ENCODE measurements at regions not wholly inside any gene's neighbourhood (a gene's known extent, or its start where the extent isn't known, plus 50 kb on each side); places are given as distances from the start of the nearest gene placed in this dataset.

GRCh38 chr12:28681980-28682379, 467.1 kb upstream of the FAR2 start:
- TF ChIP-seq, protein P1, sequence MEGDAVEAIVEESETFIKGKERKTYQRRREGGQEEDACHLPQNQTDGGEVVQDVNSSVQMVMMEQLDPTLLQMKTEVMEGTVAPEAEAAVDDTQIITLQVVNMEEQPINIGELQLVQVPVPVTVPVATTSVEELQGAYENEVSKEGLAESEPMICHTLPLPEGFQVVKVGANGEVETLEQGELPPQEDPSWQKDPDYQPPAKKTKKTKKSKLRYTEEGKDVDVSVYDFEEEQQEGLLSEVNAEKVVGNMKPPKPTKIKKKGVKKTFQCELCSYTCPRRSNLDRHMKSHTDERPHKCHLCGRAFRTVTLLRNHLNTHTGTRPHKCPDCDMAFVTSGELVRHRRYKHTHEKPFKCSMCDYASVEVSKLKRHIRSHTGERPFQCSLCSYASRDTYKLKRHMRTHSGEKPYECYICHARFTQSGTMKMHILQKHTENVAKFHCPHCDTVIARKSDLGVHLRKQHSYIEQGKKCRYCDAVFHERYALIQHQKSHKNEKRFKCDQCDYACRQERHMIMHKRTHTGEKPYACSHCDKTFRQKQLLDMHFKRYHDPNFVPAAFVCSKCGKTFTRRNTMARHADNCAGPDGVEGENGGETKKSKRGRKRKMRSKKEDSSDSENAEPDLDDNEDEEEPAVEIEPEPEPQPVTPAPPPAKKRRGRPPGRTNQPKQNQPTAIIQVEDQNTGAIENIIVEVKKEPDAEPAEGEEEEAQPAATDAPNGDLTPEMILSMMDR (IDR thresholded peaks at IDR 0.05), result no peak

GRCh38 chr12:28683366-28683765, 465.7 kb upstream of the FAR2 start:
- Histone ChIP-seq H3K4me3 (no peak overlapping the region), H3K27ac (no peak overlapping the region)
- TF ChIP-seq, protein P1 (IDR thresholded peaks at IDR 0.05), result no peak
- DNase-seq (ENCODE audit: low spot score), result no peak

More at GRCh38 chr12:28681980-28682379, 467.1 kb upstream of the FAR2 start:
- H3K27ac ChIP-seq, result no peak overlapping the region
- no peak for DNase-seq (ENCODE audit: low spot score)
- H3K4me3 ChIP-seq, result no peak overlapping the region

GRCh38 chr12:28689398-28690175, 459.5 kb upstream of the FAR2 start:
- H3K4me3 ChIP-seq, result no peak overlapping the region
- no peak overlapping the region for H3K27ac ChIP-seq
- DNase-seq (ENCODE audit: low spot score), result no peak
- TF ChIP-seq, protein P1 (IDR thresholded peaks at IDR 0.05), result no peak

- no peak overlapping the region for H3K4me3 ChIP-seq
- no peak overlapping the region for H3K27ac ChIP-seq
- no peak for DNase-seq (ENCODE audit: low spot score)
- TF ChIP-seq, protein P1 (IDR thresholded peaks at IDR 0.05), result no peak
Measured at GRCh38 chr12:28693565-28694219, 455.4 kb upstream of the FAR2 start.

- DNase-seq (ENCODE audit: low spot score), result no peak
- TF ChIP-seq, protein P1 (IDR thresholded peaks at IDR 0.05), result no peak
- H3K27ac ChIP-seq, result no peak overlapping the region
- no peak overlapping the region for H3K4me3 ChIP-seq
Measured at GRCh38 chr12:28698553-28698952, 450.5 kb upstream of the FAR2 start.

- no peak overlapping the region for H3K27ac ChIP-seq
Measured at GRCh38 chr12:28699029-28699428, 450.0 kb upstream of the FAR2 start.

More at GRCh38 chr12:28699029-28699428, 450.0 kb upstream of the FAR2 start:
- H3K4me3 ChIP-seq, result no peak overlapping the region
- TF ChIP-seq, protein P1 (IDR thresholded peaks at IDR 0.05), result no peak
- no peak for DNase-seq (ENCODE audit: low spot score)
